Astrocyte (in vitro differentiated cells and primary cell): ENCODE measurements at regions not wholly inside any gene's neighbourhood (a gene's known extent, or its start where the extent isn't known, plus 50 kb on each side); places are given as distances from the start of the nearest gene placed in this dataset.

ENCODE experiments used
- DNase-seq: peaks from one replicate; pipeline ENCODE4 v3.0.0-alpha.2; 2010; ENCODE audit warnings: low read depth
- FAIRE-seq: peaks from 2 replicates; lab custom pipeline; 2011; peaks lifted over from hg19 to GRCh38; lab: Jason Lieb, UNC
- H2AFZ ChIP-seq: 2 replicates; pipeline ENCODE4 v1.6.0; 2012; ENCODE audit warnings: low read depth, low read length, inconsistent platforms
- H3K27ac ChIP-seq: 2 replicates; pipeline ENCODE4 v1.5.1; 2011; ENCODE audit warnings: low read depth, low read length, inconsistent platforms
- H3K27me3 ChIP-seq: 2 replicates; pipeline ENCODE4 v1.6.0; 2011; ENCODE audit warnings: low read length, inconsistent platforms; ENCODE audit not compliant: insufficient read depth
- H3K36me3 ChIP-seq: 2 replicates; pipeline ENCODE4 v1.5.1; 2011; ENCODE audit warnings: low read length, inconsistent platforms; ENCODE audit not compliant: insufficient read depth
- H3K4me1 ChIP-seq: 2 replicates; pipeline ENCODE4 v1.5.1; 2011; ENCODE audit warnings: low read length, inconsistent platforms; ENCODE audit not compliant: insufficient read depth
- H3K4me2 ChIP-seq: 2 replicates; pipeline ENCODE4 v1.6.0; 2012; ENCODE audit warnings: low read length, inconsistent platforms
- H3K4me3 ChIP-seq: 2 replicates; pipeline ENCODE4 v1.5.1; 2011; ENCODE audit warnings: low read depth, mild to moderate bottlenecking, low read length, inconsistent platforms; ENCODE audit not compliant: insufficient read depth
- H3K79me2 ChIP-seq: 2 replicates; pipeline ENCODE4 v1.6.0; 2012; ENCODE audit warnings: mild to moderate bottlenecking, low read length, inconsistent platforms; ENCODE audit not compliant: insufficient read depth
- H3K9ac ChIP-seq: 2 replicates; pipeline ENCODE4 v1.6.0; 2012; ENCODE audit warnings: mild to moderate bottlenecking, low read length, inconsistent platforms
- H3K9me3 ChIP-seq: 2 replicates; pipeline ENCODE4 v1.5.1; 2012; ENCODE audit warnings: low read depth, mild to moderate bottlenecking, low read length, inconsistent platforms; ENCODE audit not compliant: insufficient read depth
- H4K20me1 ChIP-seq: 2 replicates; pipeline ENCODE4 v1.6.0; 2012; ENCODE audit warnings: low read length, inconsistent platforms; ENCODE audit not compliant: insufficient read depth
- H3K27ac Mint-ChIP-seq: one replicate; pipeline ENCODE4 v1.8.0; 2021; ENCODE audit warnings: mild to moderate bottlenecking, mixed read lengths; ENCODE audit not compliant: unreplicated experiment
- H3K27me3 Mint-ChIP-seq: one replicate; pipeline ENCODE4 v1.8.0; 2021; ENCODE audit warnings: low read depth, mixed read lengths; ENCODE audit not compliant: unreplicated experiment
- H3K36me3 Mint-ChIP-seq: one replicate; pipeline ENCODE4 v1.8.0; 2021; ENCODE audit warnings: low read depth, mixed read lengths; ENCODE audit not compliant: unreplicated experiment
- H3K4me1 Mint-ChIP-seq: one replicate; pipeline ENCODE4 v1.8.0; 2021; ENCODE audit warnings: low read depth, mixed read lengths; ENCODE audit not compliant: unreplicated experiment
- H3K4me3 Mint-ChIP-seq: one replicate; pipeline ENCODE4 v1.8.0; 2021; ENCODE audit warnings: mild to moderate bottlenecking, moderate library complexity, mixed read lengths; ENCODE audit not compliant: unreplicated experiment
- H3K9me3 Mint-ChIP-seq: one replicate; pipeline ENCODE4 v1.8.0; 2021; ENCODE audit warnings: mild to moderate bottlenecking, mixed read lengths; ENCODE audit not compliant: unreplicated experiment
- EZH2 ChIP-seq: IDR thresholded peaks from 2 replicates; pipeline ENCODE4 v1.6.1; 2012; ENCODE audit warnings: mild to moderate bottlenecking, low read length, inconsistent platforms; ENCODE audit not compliant: insufficient read depth
- TF ChIP-seq, protein P1 (sequence below): IDR thresholded peaks from 2 replicates; pipeline ENCODE4 v1.5.1; 2011; ENCODE audit warnings: low read depth, mild to moderate bottlenecking, inconsistent platforms, low read length, moderate library complexity; ENCODE audit not compliant: insufficient read depth

DNA sequence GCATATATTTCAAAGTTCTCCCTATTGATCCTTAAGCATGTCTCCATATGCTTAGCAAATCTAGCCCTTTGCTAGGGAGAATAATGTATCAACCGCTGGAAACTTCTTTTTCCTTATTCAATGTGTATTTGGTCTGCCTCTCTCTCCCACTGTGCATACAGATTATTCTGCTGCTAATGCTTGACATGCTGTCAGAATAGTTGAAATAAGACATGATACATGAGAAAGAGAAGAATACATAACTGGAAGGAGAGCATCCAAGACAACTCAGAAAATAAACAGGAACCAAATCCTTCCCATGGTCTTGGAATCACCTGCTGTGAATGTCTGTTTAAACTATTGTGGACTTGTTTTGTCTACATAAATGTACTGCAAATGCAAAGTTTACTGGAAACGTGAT is 1103.0 kb downstream of the EFNB2 start:
- no peak overlapping the region for H3K4me3 Mint-ChIP-seq
- DNase-seq (no peak), FAIRE-seq (no peak)

DNA sequence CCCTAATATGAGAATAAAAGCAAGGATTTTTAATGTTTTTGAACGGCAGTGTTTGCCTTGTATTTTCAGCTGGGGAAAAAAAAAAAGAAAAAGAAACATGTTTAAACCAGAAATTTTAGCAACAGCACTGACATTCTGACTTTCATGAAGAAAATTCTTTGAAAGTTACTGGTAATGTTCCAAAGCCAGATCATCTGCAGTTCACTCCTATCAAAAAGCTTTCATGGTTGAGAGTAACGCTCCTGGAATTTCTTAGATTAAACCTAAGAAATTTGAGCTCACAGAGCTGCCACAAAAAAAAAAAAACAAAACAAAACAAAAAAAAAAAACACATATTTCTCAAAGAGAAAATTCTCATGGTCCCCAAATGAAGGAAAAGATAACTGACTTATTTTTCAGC is 1106.7 kb downstream of the EFNB2 start:
- Histone ChIP-seq H3K4me1 (no peaks in the 10 kb centered on the region), H3K36me3 (no peaks in the 10 kb centered on the region), H3K9me3 (no peaks in the 10 kb centered on the region), H2AFZ (no peak overlapping the region), H3K27ac (no peak overlapping the region), H3K79me2 (no peaks in the 10 kb centered on the region), H3K27me3 (no peaks in the 10 kb centered on the region), H4K20me1 (no peaks in the 10 kb centered on the region), H3K4me2 (no peak overlapping the region), H3K4me3 (no peak overlapping the region), H3K9ac (no peak overlapping the region)
- FAIRE-seq (no peak), DNase-seq (peak; percentile 45)
- Mint-ChIP-seq H3K36me3 (no peaks in the 10 kb centered on the region), H3K27ac (peak overlapping the region; percentile 34), H3K9me3 (no peaks in the 10 kb centered on the region), H3K4me3 (no peak overlapping the region), H3K27me3 (no peaks in the 10 kb centered on the region), H3K4me1 (peaks cover 2% of the 10 kb centered on the region)
- TF ChIP-seq, protein P1, sequence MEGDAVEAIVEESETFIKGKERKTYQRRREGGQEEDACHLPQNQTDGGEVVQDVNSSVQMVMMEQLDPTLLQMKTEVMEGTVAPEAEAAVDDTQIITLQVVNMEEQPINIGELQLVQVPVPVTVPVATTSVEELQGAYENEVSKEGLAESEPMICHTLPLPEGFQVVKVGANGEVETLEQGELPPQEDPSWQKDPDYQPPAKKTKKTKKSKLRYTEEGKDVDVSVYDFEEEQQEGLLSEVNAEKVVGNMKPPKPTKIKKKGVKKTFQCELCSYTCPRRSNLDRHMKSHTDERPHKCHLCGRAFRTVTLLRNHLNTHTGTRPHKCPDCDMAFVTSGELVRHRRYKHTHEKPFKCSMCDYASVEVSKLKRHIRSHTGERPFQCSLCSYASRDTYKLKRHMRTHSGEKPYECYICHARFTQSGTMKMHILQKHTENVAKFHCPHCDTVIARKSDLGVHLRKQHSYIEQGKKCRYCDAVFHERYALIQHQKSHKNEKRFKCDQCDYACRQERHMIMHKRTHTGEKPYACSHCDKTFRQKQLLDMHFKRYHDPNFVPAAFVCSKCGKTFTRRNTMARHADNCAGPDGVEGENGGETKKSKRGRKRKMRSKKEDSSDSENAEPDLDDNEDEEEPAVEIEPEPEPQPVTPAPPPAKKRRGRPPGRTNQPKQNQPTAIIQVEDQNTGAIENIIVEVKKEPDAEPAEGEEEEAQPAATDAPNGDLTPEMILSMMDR, result no peak
- no peak for TF ChIP-seq EZH2

More for the DNA sequence above, 1103.0 kb downstream of the EFNB2 start:
- Histone ChIP-seq H3K4me3 (no peak overlapping the region), H3K4me1 (no peaks in the 10 kb centered on the region), H3K27me3 (no peaks in the 10 kb centered on the region), H3K4me2 (no peak overlapping the region), H3K79me2 (no peaks in the 10 kb centered on the region), H3K36me3 (no peaks in the 10 kb centered on the region), H3K9ac (no peak overlapping the region), H3K9me3 (no peaks in the 10 kb centered on the region), H3K27ac (no peak overlapping the region), H2AFZ (no peak overlapping the region), H4K20me1 (no peaks in the 10 kb centered on the region)
- Mint-ChIP-seq H3K4me1 (peaks cover 2% of the 10 kb centered on the region), H3K27ac (no peak overlapping the region), H3K36me3 (no peaks in the 10 kb centered on the region), H3K27me3 (no peaks in the 10 kb centered on the region), H3K9me3 (no peaks in the 10 kb centered on the region)
- no peak for TF ChIP-seq EZH2
- TF ChIP-seq, protein P1, result no peak

DNA sequence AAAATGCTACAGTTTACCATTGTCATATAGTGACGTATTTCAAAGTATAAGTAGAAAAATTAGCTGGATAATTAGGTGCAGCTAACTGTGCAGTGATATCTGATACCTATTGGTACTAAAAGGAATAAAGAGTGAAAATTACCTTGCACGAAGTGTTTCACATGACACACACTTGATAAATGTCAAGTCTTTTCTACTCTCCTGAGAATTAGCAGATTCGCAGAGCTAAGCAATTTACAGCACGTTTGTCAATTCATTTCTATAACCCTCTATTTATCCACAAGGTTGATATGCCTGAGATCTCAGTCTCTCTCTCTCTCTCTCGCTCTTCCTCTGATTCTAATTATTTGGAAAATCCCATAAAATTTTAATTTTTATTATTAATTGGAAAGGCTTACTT is 1109.0 kb downstream of the EFNB2 start:
- no peaks in the 10 kb centered on the region for H3K79me2 ChIP-seq
- TF ChIP-seq, protein P1, result no peak
- no peak for TF ChIP-seq EZH2
- no peaks in the 10 kb centered on the region for H3K9me3 ChIP-seq
- no peaks in the 10 kb centered on the region for H3K27me3 Mint-ChIP-seq
- H3K4me3 Mint-ChIP-seq, result no peak overlapping the region
- H2AFZ ChIP-seq, result no peak overlapping the region
- no peaks in the 10 kb centered on the region for H3K9me3 Mint-ChIP-seq
- no peak overlapping the region for H3K4me2 ChIP-seq
- no peaks in the 10 kb centered on the region for H3K36me3 Mint-ChIP-seq
- FAIRE-seq (no peak), DNase-seq (no peak)
- no peak overlapping the region for H3K27ac ChIP-seq
- no peaks in the 10 kb centered on the region for H4K20me1 ChIP-seq
- no peak overlapping the region for H3K4me3 ChIP-seq
- no peaks in the 10 kb centered on the region for H3K4me1 ChIP-seq
- no peak overlapping the region for H3K27ac Mint-ChIP-seq
- H3K4me1 Mint-ChIP-seq, result peaks cover 2% of the 10 kb centered on the region
- H3K36me3 ChIP-seq, result no peaks in the 10 kb centered on the region
- no peak overlapping the region for H3K9ac ChIP-seq
- no peaks in the 10 kb centered on the region for H3K27me3 ChIP-seq
